ENCODE measurements at regions not wholly inside any gene's neighbourhood (a gene's known extent, or its start where the extent isn't known, plus 50 kb on each side); places are given as distances from the start of the nearest gene placed in this dataset.

GRCh38 chrX:134162032-134162431 is 75.0 kb upstream of the CCDC160 start:
- Histone ChIP-seq H3K4me2 (ENCODE audit: extremely low read depth, insufficient read depth, low read length) (no peak overlapping the region), H3K27me3 (ENCODE audit: control insufficient read depth, insufficient read depth, low read length) (no peaks in the 10 kb centered on the region), H2AFZ (ENCODE audit: low read length) (no peak overlapping the region)

GRCh38 chrX:134163836-134164235 is 73.1 kb upstream of the CCDC160 start:
- no peak for DNase-seq (ENCODE audit: low read depth in 2 of 2)
- H3K9ac ChIP-seq (ENCODE audit: insufficient read depth, low read length), result no peak overlapping the region
- no peak overlapping the region for H2AFZ ChIP-seq (ENCODE audit: low read length)
- no peaks in the 10 kb centered on the region for H3K4me1 ChIP-seq (ENCODE audit: control insufficient read depth, extremely low read depth, insufficient read depth, low read length)
- H3K4me3 ChIP-seq (replicated peaks in 1 of 4; ENCODE audit: control extremely low read depth in 1 of 4, insufficient read depth in 1 of 4, low read depth in 3 of 4, low read length in 4 of 4), result no peak overlapping the region
- H3K4me2 ChIP-seq (ENCODE audit: extremely low read depth, insufficient read depth, low read length), result no peak overlapping the region
- no peaks in the 10 kb centered on the region for H3K36me3 ChIP-seq (ENCODE audit: control insufficient read depth, insufficient read depth, low read length)
- H3K27me3 ChIP-seq (ENCODE audit: control insufficient read depth, insufficient read depth, low read length), result no peaks in the 10 kb centered on the region
- H3K79me2 ChIP-seq (ENCODE audit: control insufficient read depth, insufficient read depth, low read length), result no peaks in the 10 kb centered on the region
- H4K20me1 ChIP-seq (ENCODE audit: control insufficient read depth, extremely low read depth, insufficient read depth, low read length), result no peaks in the 10 kb centered on the region
- no peak overlapping the region for H3K27ac ChIP-seq (ENCODE audit: insufficient read depth, low read length)
- no peaks in the 10 kb centered on the region for H3K9me3 ChIP-seq (ENCODE audit: control insufficient read depth, insufficient read depth, low read depth, low read length)
- TF ChIP-seq CTCF (conservative IDR thresholded peaks at IDR 0.05 in 1 of 2, IDR thresholded peaks at IDR 0.05 in 1 of 2; ENCODE audit: low read depth in 1 of 2, low read length in 2 of 2) (no peak), EZH2 (IDR thresholded peaks at IDR 0.05; ENCODE audit: low read length, missing control alignments) (no peak)

More at GRCh38 chrX:134162032-134162431, 75.0 kb upstream of the CCDC160 start:
- Histone ChIP-seq H3K4me3 (replicated peaks in 1 of 4; ENCODE audit: control extremely low read depth in 1 of 4, insufficient read depth in 1 of 4, low read depth in 3 of 4, low read length in 4 of 4) (no peak overlapping the region), H4K20me1 (ENCODE audit: control insufficient read depth, extremely low read depth, insufficient read depth, low read length) (no peaks in the 10 kb centered on the region), H3K9ac (ENCODE audit: insufficient read depth, low read length) (no peak overlapping the region), H3K4me1 (ENCODE audit: control insufficient read depth, extremely low read depth, insufficient read depth, low read length) (no peaks in the 10 kb centered on the region), H3K36me3 (ENCODE audit: control insufficient read depth, insufficient read depth, low read length) (no peaks in the 10 kb centered on the region), H3K79me2 (ENCODE audit: control insufficient read depth, insufficient read depth, low read length) (no peaks in the 10 kb centered on the region), H3K9me3 (ENCODE audit: control insufficient read depth, insufficient read depth, low read depth, low read length) (no peaks in the 10 kb centered on the region), H3K27ac (ENCODE audit: insufficient read depth, low read length) (no peak overlapping the region)
- no peak for DNase-seq (ENCODE audit: low read depth in 2 of 2)
- TF ChIP-seq EZH2 (IDR thresholded peaks at IDR 0.05; ENCODE audit: low read length, missing control alignments) (no peak), CTCF (conservative IDR thresholded peaks at IDR 0.05 in 1 of 2, IDR thresholded peaks at IDR 0.05 in 1 of 2; ENCODE audit: low read depth in 1 of 2, low read length in 2 of 2) (no peak)

GRCh38 chrX:134167591-134168203 is 69.3 kb upstream of the CCDC160 start:
- H3K4me1 ChIP-seq (ENCODE audit: control insufficient read depth, extremely low read depth, insufficient read depth, low read length), result no peaks in the 10 kb centered on the region
- no peak for DNase-seq (ENCODE audit: low read depth in 2 of 2)
- TF ChIP-seq CTCF (conservative IDR thresholded peaks at IDR 0.05 in 1 of 2, IDR thresholded peaks at IDR 0.05 in 1 of 2; ENCODE audit: low read depth in 1 of 2, low read length in 2 of 2) (no peak), EZH2 (IDR thresholded peaks at IDR 0.05; ENCODE audit: low read length, missing control alignments) (no peak)
- H3K4me3 ChIP-seq (replicated peaks in 1 of 4; ENCODE audit: control extremely low read depth in 1 of 4, insufficient read depth in 1 of 4, low read depth in 3 of 4, low read length in 4 of 4), result no peak overlapping the region
- no peaks in the 10 kb centered on the region for H4K20me1 ChIP-seq (ENCODE audit: control insufficient read depth, extremely low read depth, insufficient read depth, low read length)
- H3K9me3 ChIP-seq (ENCODE audit: control insufficient read depth, insufficient read depth, low read depth, low read length), result no peaks in the 10 kb centered on the region
- H3K79me2 ChIP-seq (ENCODE audit: control insufficient read depth, insufficient read depth, low read length), result no peaks in the 10 kb centered on the region
- no peaks in the 10 kb centered on the region for H3K27me3 ChIP-seq (ENCODE audit: control insufficient read depth, insufficient read depth, low read length)
- no peak overlapping the region for H3K9ac ChIP-seq (ENCODE audit: insufficient read depth, low read length)
- no peak overlapping the region for H3K27ac ChIP-seq (ENCODE audit: insufficient read depth, low read length)
- H3K4me2 ChIP-seq (ENCODE audit: extremely low read depth, insufficient read depth, low read length), result no peak overlapping the region
- H3K36me3 ChIP-seq (ENCODE audit: control insufficient read depth, insufficient read depth, low read length), result no peaks in the 10 kb centered on the region
- no peak overlapping the region for H2AFZ ChIP-seq (ENCODE audit: low read length)

Data from fibroblast of lung (primary cell).